ENCODE measurements at regions not wholly inside any gene's neighbourhood (a gene's known extent, or its start where the extent isn't known, plus 50 kb on each side); places are given as distances from the start of the nearest gene placed in this dataset.

- no peak for TF ChIP-seq CTCF (IDR thresholded peaks at IDR 0.05)
- no peak for TF ChIP-seq POLR2A (IDR thresholded peaks at IDR 0.05)
- TF ChIP-seq EP300 (IDR thresholded peaks at IDR 0.05): no peak
Observed at GRCh38 chr4:160082432-160083207, 979.7 kb downstream of the RAPGEF2 start.

All from gastroesophageal sphincter (tissue), 3 donors.